ENCODE measurements at regions not wholly inside any gene's neighbourhood (a gene's known extent, or its start where the extent isn't known, plus 50 kb on each side); places are given as distances from the start of the nearest gene placed in this dataset.
A peak's percentile ranks its signal among the peaks of the same experiment; 100 is the strongest.

- ATAC-seq, result no peak
Observed at GRCh38 chr21:35291973-35292627, 243.0 kb upstream of the RUNX1 start.

GRCh38 chr21:35291034-35291433, 241.9 kb upstream of the RUNX1 start:
- Histone ChIP-seq H3K27me3 (peaks cover 0 to 4% (median 0%) of the 10 kb centered on the region in 4 donors), H3K27ac (no peak overlapping the region), H3K4me1 (no peaks in the 10 kb centered on the region), H3K4me3 (no peak overlapping the region), H3K9me3 (no peaks in the 10 kb centered on the region), H3K36me3 (no peaks in the 10 kb centered on the region)
- no peak for FAIRE-seq
- ATAC-seq, result no peak
- no peak for TF ChIP-seq CTCF (IDR thresholded peaks at IDR 0.05)
- intact Hi-C loops (cut with DNase I), result no loop called here
- WGBS, 2 donors, result 62 to 72% methylated on average over 3 of the region's 3 CpGs
- DNase-seq, result no peak

More at GRCh38 chr21:35291973-35292627, 243.0 kb upstream of the RUNX1 start:
- intact Hi-C loops (cut with DNase I), result no loop called here
- no peak for FAIRE-seq
- Histone ChIP-seq H3K4me3 (no peak overlapping the region), H3K4me1 (no peaks in the 10 kb centered on the region), H3K9me3 (no peaks in the 10 kb centered on the region), H3K27me3 (peaks cover 0 to 4% (median 0%) of the 10 kb centered on the region in 4 donors), H3K36me3 (no peaks in the 10 kb centered on the region), H3K27ac (no peak overlapping the region)
- WGBS, 2 donors, result 84 to 89% methylated on average over 3 of the region's 3 CpGs
- TF ChIP-seq CTCF (IDR thresholded peaks at IDR 0.05), result no peak
- no peak for DNase-seq

GRCh38 chr21:35288238-35288637, 239.1 kb upstream of the RUNX1 start:
- intact Hi-C loops (cut with DNase I), result no loop called here
- DNase-seq, result no peak
- TF ChIP-seq CTCF (IDR thresholded peaks at IDR 0.05), result no peak
- Histone ChIP-seq H3K27me3 (peaks cover 0 to 4% (median 0%) of the 10 kb centered on the region in 4 donors), H3K36me3 (no peaks in the 10 kb centered on the region), H3K4me1 (no peaks in the 10 kb centered on the region), H3K4me3 (no peak overlapping the region), H3K27ac (no peak overlapping the region), H3K9me3 (no peaks in the 10 kb centered on the region)
- no peak for FAIRE-seq
- 87 to 96% methylated on average over 2 of the region's 2 CpGs for WGBS, 2 donors
- ATAC-seq, result no peak

- no peaks in the 10 kb centered on the region for H3K4me1 ChIP-seq
- DNase-seq (peak in 1 of 6 donors; percentile 58), ATAC-seq (peak in 1 of 4 donors; percentile 25), FAIRE-seq (no peak)
- H3K27ac ChIP-seq, result no peak overlapping the region
- no peaks in the 10 kb centered on the region for H3K9me3 ChIP-seq
- TF ChIP-seq CTCF (IDR thresholded peaks at IDR 0.05), result no peak
- no peaks in the 10 kb centered on the region for H3K36me3 ChIP-seq
- H3K4me3 ChIP-seq, result no peak overlapping the region
- intact Hi-C loops (cut with DNase I), result no loop called here
- WGBS, 2 donors, result 44 to 46% methylated on average over 6 of the region's 6 CpGs
- peaks cover 0 to 2% (median 0%) of the 10 kb centered on the region in 4 donors for H3K27me3 ChIP-seq
Observed at GRCh38 chr21:35284199-35284598, 235.1 kb upstream of the RUNX1 start.

GRCh38 chr21:35282944-35283343, 233.8 kb upstream of the RUNX1 start:
- no peaks in the 10 kb centered on the region for H3K27me3 ChIP-seq
- no peak for TF ChIP-seq CTCF (IDR thresholded peaks at IDR 0.05)
- no peaks in the 10 kb centered on the region for H3K9me3 ChIP-seq
- H3K4me3 ChIP-seq, result no peak overlapping the region
- intact Hi-C loops (cut with DNase I), result no loop called here
- H3K4me1 ChIP-seq, result no peaks in the 10 kb centered on the region
- no peak overlapping the region for H3K27ac ChIP-seq
- no peak for FAIRE-seq
- ATAC-seq, result no peak
- no peaks in the 10 kb centered on the region for H3K36me3 ChIP-seq
- DNase-seq, result no peak
- 85 to 90% methylated on average over 5 of the region's 5 CpGs for WGBS, 2 donors

Data from pancreas (tissue), 10 donors.